ENCODE measurements at regions not wholly inside any gene's neighbourhood (a gene's known extent, or its start where the extent isn't known, plus 50 kb on each side); places are given as distances from the start of the nearest gene placed in this dataset.

DNA sequence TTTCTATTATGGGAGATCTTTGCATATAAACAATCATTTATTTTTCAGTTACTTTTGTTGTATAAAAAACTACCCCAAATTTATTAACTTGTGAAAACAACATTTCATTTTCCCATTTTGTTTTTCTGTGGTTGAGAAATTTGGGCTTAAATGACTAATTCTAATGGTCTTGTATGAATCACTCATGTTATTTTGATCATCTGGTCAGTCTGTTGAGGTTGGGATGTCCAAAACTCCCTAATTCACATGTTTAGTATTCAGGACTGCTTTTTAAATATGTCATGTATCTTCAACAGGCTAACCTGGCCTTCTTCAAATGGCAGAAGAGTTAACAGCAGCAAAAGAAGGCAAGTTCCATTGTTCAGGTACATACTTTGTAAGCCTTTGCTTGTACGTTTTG, 788.1 kb downstream of the TRIB2 start:
- TF ChIP-seq, protein P1, sequence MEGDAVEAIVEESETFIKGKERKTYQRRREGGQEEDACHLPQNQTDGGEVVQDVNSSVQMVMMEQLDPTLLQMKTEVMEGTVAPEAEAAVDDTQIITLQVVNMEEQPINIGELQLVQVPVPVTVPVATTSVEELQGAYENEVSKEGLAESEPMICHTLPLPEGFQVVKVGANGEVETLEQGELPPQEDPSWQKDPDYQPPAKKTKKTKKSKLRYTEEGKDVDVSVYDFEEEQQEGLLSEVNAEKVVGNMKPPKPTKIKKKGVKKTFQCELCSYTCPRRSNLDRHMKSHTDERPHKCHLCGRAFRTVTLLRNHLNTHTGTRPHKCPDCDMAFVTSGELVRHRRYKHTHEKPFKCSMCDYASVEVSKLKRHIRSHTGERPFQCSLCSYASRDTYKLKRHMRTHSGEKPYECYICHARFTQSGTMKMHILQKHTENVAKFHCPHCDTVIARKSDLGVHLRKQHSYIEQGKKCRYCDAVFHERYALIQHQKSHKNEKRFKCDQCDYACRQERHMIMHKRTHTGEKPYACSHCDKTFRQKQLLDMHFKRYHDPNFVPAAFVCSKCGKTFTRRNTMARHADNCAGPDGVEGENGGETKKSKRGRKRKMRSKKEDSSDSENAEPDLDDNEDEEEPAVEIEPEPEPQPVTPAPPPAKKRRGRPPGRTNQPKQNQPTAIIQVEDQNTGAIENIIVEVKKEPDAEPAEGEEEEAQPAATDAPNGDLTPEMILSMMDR (conservative IDR thresholded peaks at IDR 0.05; ENCODE audit: low read length), result no peak
- no peak for TF ChIP-seq EZH2phosphoT487 (IDR thresholded peaks at IDR 0.05; ENCODE audit: borderline replicate concordance, low read depth, low read length)
